GM10248 (cell line): ENCODE measurements at regions not wholly inside any gene's neighbourhood (a gene's known extent, or its start where the extent isn't known, plus 50 kb on each side); places are given as distances from the start of the nearest gene placed in this dataset.

ENCODE experiments used
- CTCF ChIA-PET: fragments of 300-600 bp; sonication (Branson Sonifier 250); formaldehyde crosslinking; extraction: SDS; loops from one replicate; lab custom pipeline; 2021; ENCODE audit warnings: antibody characterized with exemption; lab: Yijun Ruan, JAX
- POLR2A ChIA-PET: fragments of 350-650 bp; sonication (Branson Sonifier 250); formaldehyde crosslinking; extraction: SDS; loops from one replicate; lab custom pipeline; 2020; ENCODE audit warnings: antibody characterized with exemption; lab: Yijun Ruan, JAX
- DNase-seq: peaks from one replicate; pipeline ENCODE4 v3.0.0; 2012; ENCODE audit errors: extremely low spot score
- TF ChIP-seq, protein P1 (sequence below): IDR thresholded peaks from 2 replicates; pipeline ENCODE4 v1.5.1; 2012; ENCODE audit warnings: mild to moderate bottlenecking, low read depth; ENCODE audit errors: extremely low read depth, missing control alignments, control extremely low read depth

DNA sequence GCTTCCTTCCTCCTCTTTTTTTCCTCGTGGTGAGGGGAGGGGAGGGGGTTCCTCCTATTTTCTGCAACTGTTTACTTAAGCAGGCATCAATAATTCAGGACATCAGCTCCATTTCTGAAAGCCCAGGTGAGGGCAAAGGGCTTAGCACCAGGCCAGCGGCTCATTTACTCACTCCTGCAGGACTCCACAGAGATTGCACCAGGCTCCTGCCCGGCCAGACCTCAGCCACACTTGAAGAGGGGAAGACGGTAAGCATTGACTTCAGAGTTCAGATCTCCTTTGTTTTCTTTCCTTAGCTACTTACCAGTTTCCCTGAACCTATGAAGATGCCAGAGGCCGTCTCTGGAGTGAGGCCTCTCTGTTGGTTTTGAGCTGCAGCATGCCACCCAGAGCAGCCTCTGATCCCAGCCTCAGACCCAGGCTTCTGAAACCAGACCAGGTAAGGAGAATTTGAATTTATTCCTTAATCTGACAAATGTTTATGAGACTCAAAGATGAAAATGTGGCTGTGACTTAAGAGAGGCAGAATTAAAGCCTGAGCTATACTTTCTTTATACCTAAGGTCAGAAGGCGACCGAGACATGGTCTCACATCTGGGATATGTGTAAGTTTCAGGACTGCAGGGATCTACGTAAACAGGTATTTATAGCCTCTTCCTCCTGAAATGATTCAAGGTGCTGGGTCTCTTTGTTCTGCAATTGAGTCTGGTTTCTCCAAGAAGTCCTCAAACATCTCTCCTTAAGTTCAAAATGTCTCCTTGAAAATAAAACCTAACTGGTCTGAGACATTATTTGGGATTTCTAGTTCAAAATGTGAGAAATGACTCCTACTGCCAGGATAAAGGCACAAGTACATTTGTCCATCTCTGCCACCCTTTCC lies 272.5 kb upstream of the RUNX1 start:
- DNase-seq, result peak; percentile 13
- ChIA-PET POLR2A (interaction anchor here (0.5 kb wide), 1 partner anchor 439 kb away, joined by 8 read pairs; no protein-coding TSS in a partner anchor), CTCF (no interaction called here)
- TF ChIP-seq, protein P1, sequence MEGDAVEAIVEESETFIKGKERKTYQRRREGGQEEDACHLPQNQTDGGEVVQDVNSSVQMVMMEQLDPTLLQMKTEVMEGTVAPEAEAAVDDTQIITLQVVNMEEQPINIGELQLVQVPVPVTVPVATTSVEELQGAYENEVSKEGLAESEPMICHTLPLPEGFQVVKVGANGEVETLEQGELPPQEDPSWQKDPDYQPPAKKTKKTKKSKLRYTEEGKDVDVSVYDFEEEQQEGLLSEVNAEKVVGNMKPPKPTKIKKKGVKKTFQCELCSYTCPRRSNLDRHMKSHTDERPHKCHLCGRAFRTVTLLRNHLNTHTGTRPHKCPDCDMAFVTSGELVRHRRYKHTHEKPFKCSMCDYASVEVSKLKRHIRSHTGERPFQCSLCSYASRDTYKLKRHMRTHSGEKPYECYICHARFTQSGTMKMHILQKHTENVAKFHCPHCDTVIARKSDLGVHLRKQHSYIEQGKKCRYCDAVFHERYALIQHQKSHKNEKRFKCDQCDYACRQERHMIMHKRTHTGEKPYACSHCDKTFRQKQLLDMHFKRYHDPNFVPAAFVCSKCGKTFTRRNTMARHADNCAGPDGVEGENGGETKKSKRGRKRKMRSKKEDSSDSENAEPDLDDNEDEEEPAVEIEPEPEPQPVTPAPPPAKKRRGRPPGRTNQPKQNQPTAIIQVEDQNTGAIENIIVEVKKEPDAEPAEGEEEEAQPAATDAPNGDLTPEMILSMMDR, result no peak

DNA sequence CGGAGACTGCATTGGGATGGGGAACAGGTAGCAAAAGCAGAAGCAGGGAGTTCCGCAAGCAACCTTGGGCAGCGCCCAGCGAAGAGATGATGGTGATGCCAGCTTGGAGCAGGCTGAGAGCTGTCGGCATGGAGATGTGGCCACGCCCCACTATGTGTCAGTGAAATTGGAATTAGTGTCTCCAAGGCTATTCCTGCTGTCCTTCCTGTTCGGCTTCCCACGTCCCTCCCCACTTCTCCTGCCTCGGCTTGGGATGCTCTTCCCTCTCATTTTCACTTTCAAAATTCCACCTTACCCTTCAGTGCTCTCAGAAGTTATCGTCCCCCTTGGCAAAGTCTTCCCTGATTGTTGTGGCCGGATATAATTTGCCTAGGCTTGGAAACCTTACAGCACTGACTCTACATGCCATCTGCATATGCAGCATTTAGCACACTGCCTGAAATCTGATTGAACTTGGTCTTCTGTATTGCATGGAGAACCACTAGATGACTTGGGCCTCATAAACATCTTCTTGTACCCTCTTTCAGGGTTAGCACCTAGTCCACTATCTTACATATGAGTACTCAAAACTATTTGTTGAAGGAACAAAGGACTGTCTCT lies 270.7 kb upstream of the RUNX1 start:
- ChIA-PET POLR2A (no interaction called here), CTCF (interaction anchor here (1.4 kb wide), 1 partner anchor 10 kb away, joined by 3 read pairs; no protein-coding TSS in a partner anchor)
- no peak for DNase-seq
- TF ChIP-seq, protein P1, result no peak

DNA sequence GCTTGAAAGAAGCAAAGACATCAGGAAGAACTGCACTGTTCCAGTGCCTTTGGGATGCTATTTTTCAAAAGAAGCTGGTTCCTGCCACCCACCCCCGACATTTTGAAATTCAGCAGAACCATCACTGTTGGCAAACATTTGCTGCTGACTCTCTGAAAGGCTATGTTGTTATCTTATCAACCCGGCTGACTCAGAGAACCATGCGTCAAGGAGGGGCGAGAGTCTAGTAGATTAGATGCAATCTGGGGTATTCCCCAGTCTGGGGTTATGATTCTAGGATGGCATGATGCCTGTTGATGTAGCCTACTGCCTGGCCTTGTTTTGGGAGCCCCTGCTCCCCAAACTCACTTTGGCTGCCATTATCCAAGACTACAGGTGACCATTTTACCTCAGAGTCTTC lies 267.8 kb upstream of the RUNX1 start:
- DNase-seq, result no peak
- ChIA-PET CTCF (no interaction called here), POLR2A (no interaction called here)
- TF ChIP-seq, protein P1, result no peak

DNA sequence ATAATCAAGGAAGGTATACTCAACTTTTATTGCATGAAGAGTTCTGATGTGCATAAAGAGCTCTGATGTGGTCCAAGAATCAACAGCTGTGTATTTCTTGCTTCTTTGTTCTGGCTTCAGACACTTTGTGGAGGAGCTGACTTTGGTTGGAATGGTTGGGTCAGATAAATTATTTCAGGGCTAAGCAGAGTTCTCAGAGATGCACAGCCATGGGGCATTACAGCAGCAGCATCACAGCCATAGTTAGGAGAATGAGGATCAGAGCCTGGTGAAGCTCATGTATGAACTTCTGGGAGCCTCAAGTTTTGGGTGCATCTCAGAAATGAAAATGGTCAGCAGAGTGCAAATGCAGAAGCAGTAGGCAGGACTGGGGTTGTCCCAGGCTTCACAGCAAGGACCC lies 267.4 kb upstream of the RUNX1 start:
- CTCF ChIA-PET, result no interaction called here
- no peak for DNase-seq
- POLR2A ChIA-PET, result no interaction called here

DNA sequence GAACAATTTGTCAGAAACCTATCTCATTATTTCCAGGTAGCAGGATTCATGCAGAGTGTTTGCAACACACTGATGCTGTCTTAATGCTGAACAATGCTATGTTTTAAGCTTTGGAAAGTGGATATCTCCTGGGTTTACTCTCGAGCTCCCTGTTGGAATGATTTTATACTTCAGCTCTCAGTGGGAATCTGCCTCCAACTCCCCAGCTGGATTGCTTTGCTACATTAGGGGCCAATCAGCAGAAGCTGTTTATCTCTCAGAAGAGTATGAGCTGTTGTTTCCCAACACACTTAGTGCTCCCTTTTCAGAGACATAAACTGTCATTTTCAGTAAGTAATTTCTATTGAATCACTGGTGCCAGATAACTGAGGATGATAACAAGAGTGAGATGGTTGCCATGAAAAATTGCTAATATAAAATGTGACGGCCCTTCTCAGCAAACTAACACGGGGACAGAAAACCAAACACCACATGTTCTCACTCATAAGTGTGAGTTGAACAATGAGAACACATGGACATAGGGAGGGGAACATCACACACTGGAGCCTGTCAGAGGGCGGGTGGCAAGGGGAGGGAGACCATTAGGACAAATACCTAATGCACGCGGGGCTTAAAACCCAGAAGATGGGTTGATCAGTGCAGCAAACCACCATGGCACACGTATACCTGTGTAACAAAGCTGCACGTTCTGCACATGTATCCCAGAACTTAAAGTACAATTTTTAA lies 265.9 kb upstream of the RUNX1 start:
- ChIA-PET POLR2A (no interaction called here), CTCF (interaction anchor here (1.1 kb wide), 1 partner anchor 8 kb away, joined by 3 read pairs; no protein-coding TSS in a partner anchor)
- TF ChIP-seq, protein P1, result no peak
- DNase-seq, result no peak

More for the DNA sequence above, 267.4 kb upstream of the RUNX1 start:
- TF ChIP-seq, protein P1, result no peak

DNA sequence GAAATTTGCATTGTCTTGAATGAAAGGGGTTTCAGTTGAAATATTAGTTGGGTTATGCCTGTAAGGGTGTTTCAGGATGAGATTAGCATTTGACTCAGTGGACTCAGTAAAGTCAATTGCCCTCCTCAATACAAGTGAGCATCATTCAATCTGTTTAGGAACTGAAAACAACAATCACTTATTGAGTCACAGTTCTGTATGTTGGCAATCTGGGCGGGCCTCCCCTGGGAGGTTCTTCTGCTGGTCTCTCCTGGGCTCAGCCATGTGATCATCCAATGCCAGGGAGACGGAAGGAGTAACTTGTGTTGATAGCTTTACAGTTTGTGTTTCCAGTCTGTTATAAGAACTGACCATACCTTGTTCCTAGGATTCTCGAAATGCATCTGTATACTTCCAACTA lies 262.9 kb upstream of the RUNX1 start:
- TF ChIP-seq, protein P1, result no peak
- POLR2A ChIA-PET, result no interaction called here
- DNase-seq, result no peak
- CTCF ChIA-PET, result interaction anchor here (1.2 kb wide), 1 partner anchor 18 kb away, joined by 4 read pairs; no protein-coding TSS in a partner anchor
